ENCODE measurements at regions not wholly inside any gene's neighbourhood (a gene's known extent, or its start where the extent isn't known, plus 50 kb on each side); places are given as distances from the start of the nearest gene placed in this dataset.

DNA sequence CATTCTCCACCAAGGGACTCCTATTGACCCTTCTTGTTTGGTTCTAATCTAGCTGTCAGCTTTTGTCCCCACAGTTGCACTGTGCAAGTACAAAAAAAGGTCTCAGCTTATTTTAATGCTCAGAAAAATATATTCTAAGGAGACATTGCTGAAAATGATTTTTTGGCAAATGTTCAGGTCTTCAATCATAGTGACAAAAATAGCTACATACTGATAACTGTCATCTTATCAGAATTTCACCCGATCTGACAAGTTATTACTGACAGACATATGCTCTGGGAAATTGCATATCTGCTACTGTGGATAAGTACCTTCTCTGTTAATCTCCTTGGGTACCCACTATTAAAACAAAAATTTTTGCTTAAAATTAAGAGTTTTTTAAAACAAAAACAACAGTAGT lies 263.6 kb downstream of the FLRT2 start:
- DNase-seq, result no peak
- H3K9ac ChIP-seq (ENCODE audit: insufficient read depth in 1 of 2, low read length in 2 of 2), result no peak overlapping the region
- TF ChIP-seq, protein P1, sequence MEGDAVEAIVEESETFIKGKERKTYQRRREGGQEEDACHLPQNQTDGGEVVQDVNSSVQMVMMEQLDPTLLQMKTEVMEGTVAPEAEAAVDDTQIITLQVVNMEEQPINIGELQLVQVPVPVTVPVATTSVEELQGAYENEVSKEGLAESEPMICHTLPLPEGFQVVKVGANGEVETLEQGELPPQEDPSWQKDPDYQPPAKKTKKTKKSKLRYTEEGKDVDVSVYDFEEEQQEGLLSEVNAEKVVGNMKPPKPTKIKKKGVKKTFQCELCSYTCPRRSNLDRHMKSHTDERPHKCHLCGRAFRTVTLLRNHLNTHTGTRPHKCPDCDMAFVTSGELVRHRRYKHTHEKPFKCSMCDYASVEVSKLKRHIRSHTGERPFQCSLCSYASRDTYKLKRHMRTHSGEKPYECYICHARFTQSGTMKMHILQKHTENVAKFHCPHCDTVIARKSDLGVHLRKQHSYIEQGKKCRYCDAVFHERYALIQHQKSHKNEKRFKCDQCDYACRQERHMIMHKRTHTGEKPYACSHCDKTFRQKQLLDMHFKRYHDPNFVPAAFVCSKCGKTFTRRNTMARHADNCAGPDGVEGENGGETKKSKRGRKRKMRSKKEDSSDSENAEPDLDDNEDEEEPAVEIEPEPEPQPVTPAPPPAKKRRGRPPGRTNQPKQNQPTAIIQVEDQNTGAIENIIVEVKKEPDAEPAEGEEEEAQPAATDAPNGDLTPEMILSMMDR (IDR thresholded peaks at IDR 0.05; ENCODE audit: control extremely low read depth, extremely low read depth), result no peak
- no peak for ATAC-seq (ENCODE audit: insufficient read depth, low FRiP score)
- no peak overlapping the region for H3K27ac ChIP-seq (ENCODE audit: low read depth in 1 of 2, low read length in 1 of 2)
- H3K27me3 ChIP-seq (ENCODE audit: control insufficient read depth in 3 of 3, insufficient read depth in 3 of 3, low read length in 2 of 3), result no peaks in the 10 kb centered on the region
- H3K36me3 ChIP-seq (ENCODE audit: control insufficient read depth in 4 of 4, insufficient read depth in 4 of 4, low read length in 4 of 4), result no peaks in the 10 kb centered on the region
- no peak overlapping the region for H3K4me3 ChIP-seq
- no peaks in the 10 kb centered on the region for H3K4me1 ChIP-seq (ENCODE audit: control insufficient read depth in 5 of 5, insufficient read depth in 5 of 5, low read length in 5 of 5)
- H3K9me3 ChIP-seq (ENCODE audit: control insufficient read depth in 4 of 4, insufficient read depth in 3 of 4, low read length in 3 of 4), result no peaks in the 10 kb centered on the region
- WGBS, 2 donors, result 81 to 91% methylated on average over 1 of the region's 1 CpG

DNA sequence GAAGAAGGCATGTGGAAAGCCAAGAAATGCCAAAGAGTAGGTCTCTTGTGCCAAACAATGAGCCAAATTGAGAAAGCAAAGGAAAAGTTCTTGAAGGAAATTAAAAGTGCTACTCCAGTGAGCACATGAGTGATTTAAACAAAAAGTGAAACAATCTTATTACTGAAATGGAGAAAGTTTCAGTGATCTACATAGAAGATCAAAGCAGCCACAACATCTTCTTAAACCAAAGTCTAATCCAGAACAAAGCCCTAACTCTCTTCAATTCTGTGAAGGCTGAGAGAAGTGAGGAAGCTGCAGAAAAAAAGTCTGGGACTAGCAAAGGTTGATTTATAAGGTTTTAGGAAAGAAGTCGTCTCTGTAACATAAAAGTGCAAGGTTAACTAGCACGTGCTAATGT lies 259.6 kb downstream of the FLRT2 start:
- no peak overlapping the region for H3K27ac ChIP-seq (ENCODE audit: low read depth in 1 of 2, low read length in 1 of 2)
- 70 to 84% methylated on average over 2 of the region's 2 CpGs for WGBS, 2 donors

DNA sequence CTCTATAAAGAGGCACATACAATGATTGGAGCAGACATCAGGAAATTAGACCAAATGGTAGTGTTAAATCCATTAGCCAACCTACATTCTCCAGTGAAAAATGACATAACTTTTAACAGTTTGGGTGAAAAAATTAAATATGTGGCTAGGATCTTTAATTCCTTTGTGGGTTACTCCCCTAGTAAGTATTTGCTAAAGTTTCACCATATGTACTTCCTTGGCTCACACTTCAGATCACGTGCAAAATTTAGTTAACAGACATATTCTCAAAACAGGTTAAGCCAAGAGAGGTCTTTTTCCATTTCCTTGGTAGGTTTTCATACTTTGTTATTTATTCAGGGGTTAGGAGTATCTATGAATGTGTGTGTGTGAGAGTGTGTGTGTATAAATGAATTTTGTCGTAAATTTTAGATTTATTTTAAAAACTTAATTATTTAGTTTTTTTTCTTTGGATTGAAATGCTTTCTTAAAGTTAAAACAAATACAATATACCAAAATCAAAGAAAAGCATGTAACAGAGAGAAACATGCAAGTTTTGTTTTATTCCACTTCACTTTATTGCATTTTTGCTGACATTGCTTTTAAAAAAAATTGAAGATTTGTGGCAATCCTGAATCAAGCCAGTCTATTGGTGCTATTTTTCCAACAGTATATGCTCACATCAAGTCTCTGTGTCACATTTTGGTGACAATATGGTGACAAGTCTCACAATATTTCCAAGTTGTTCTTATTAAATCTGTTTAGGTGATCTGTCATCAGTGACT lies 258.7 kb downstream of the FLRT2 start:
- 65 to 80% methylated on average over 2 of the region's 2 CpGs for WGBS, 2 donors
- H3K4me1 ChIP-seq (ENCODE audit: control insufficient read depth in 5 of 5, insufficient read depth in 5 of 5, low read length in 5 of 5), result no peaks in the 10 kb centered on the region
- H3K27me3 ChIP-seq (ENCODE audit: control insufficient read depth in 3 of 3, insufficient read depth in 3 of 3, low read length in 2 of 3), result no peaks in the 10 kb centered on the region
- peak in 2 of 3 donors; percentile 17 to 34 for DNase-seq
- TF ChIP-seq, protein P1 (IDR thresholded peaks at IDR 0.05; ENCODE audit: control extremely low read depth, extremely low read depth), result no peak
- H3K36me3 ChIP-seq (ENCODE audit: control insufficient read depth in 4 of 4, insufficient read depth in 4 of 4, low read length in 4 of 4), result no peaks in the 10 kb centered on the region
- H3K4me3 ChIP-seq, result no peak overlapping the region
- H3K9me3 ChIP-seq (ENCODE audit: control insufficient read depth in 4 of 4, insufficient read depth in 3 of 4, low read length in 3 of 4), result no peaks in the 10 kb centered on the region
- H3K9ac ChIP-seq (ENCODE audit: insufficient read depth in 1 of 2, low read length in 2 of 2), result no peak overlapping the region
- no peak overlapping the region for H3K27ac ChIP-seq (ENCODE audit: low read depth in 1 of 2, low read length in 1 of 2)
- no peak for ATAC-seq (ENCODE audit: insufficient read depth, low FRiP score)

More for the DNA sequence above, 259.6 kb downstream of the FLRT2 start:
- no peak overlapping the region for H3K9ac ChIP-seq (ENCODE audit: insufficient read depth in 1 of 2, low read length in 2 of 2)
- no peak for DNase-seq
- no peaks in the 10 kb centered on the region for H3K36me3 ChIP-seq (ENCODE audit: control insufficient read depth in 4 of 4, insufficient read depth in 4 of 4, low read length in 4 of 4)
- TF ChIP-seq, protein P1 (IDR thresholded peaks at IDR 0.05; ENCODE audit: control extremely low read depth, extremely low read depth), result no peak
- H3K27me3 ChIP-seq (ENCODE audit: control insufficient read depth in 3 of 3, insufficient read depth in 3 of 3, low read length in 2 of 3), result no peaks in the 10 kb centered on the region
- no peaks in the 10 kb centered on the region for H3K4me1 ChIP-seq (ENCODE audit: control insufficient read depth in 5 of 5, insufficient read depth in 5 of 5, low read length in 5 of 5)
- ATAC-seq (ENCODE audit: insufficient read depth, low FRiP score), result no peak
- H3K9me3 ChIP-seq (ENCODE audit: control insufficient read depth in 4 of 4, insufficient read depth in 3 of 4, low read length in 3 of 4), result no peaks in the 10 kb centered on the region
- no peak overlapping the region for H3K4me3 ChIP-seq

DNA sequence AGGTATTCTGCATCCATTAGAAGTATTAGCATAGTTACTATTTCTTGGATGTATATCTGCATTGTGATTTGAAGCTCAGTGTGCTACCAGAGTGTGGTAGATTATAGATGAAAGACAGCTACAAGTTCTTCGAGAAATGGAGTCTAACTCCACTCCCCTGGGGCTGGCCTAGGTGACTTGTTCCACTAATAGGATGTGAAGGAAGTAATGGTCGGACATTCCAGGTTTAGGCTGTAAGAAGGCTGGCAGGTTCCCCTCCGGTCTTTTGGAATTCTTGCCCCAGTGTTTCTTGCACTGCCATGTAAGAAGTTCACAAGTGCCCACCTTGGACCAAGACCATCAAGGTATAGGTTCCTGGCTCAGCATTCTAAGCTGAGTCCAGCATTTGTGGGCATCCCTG lies 236.4 kb downstream of the FLRT2 start:
- 89 to 92% methylated on average over 3 of the region's 3 CpGs for WGBS, 2 donors

More for the DNA sequence above, 236.4 kb downstream of the FLRT2 start:
- Histone ChIP-seq H3K9me3 (ENCODE audit: control insufficient read depth in 4 of 4, insufficient read depth in 3 of 4, low read length in 3 of 4) (no peaks in the 10 kb centered on the region), H3K36me3 (ENCODE audit: control insufficient read depth in 4 of 4, insufficient read depth in 4 of 4, low read length in 4 of 4) (no peaks in the 10 kb centered on the region), H3K27me3 (ENCODE audit: control insufficient read depth in 3 of 3, insufficient read depth in 3 of 3, low read length in 2 of 3) (no peaks in the 10 kb centered on the region), H3K4me3 (no peak overlapping the region), H3K9ac (ENCODE audit: insufficient read depth in 1 of 2, low read length in 2 of 2) (no peak overlapping the region), H3K4me1 (ENCODE audit: control insufficient read depth in 5 of 5, insufficient read depth in 5 of 5, low read length in 5 of 5) (no peaks in the 10 kb centered on the region), H3K27ac (ENCODE audit: low read depth in 1 of 2, low read length in 1 of 2) (no peak overlapping the region)
- no peak for ATAC-seq (ENCODE audit: insufficient read depth, low FRiP score)
- TF ChIP-seq, protein P1 (IDR thresholded peaks at IDR 0.05; ENCODE audit: control extremely low read depth, extremely low read depth), result no peak
- no peak for DNase-seq
